CD4-positive, alpha-beta memory T cell (primary cell): ENCODE measurements at regions not wholly inside any gene's neighbourhood (a gene's known extent, or its start where the extent isn't known, plus 50 kb on each side); places are given as distances from the start of the nearest gene placed in this dataset.

ENCODE experiments used
- CTCF ChIA-PET: fragments of 350-600 bp; sonication (Branson Sonifier 250); formaldehyde crosslinking; loops from one replicate; lab custom pipeline; 2021; ENCODE audit warnings: inconsistent platforms; ENCODE audit not compliant: partially characterized antibody; lab: Charles Lee
- POLR2A ChIA-PET: fragments of 350-600 bp; sonication (Branson Sonifier 250); formaldehyde crosslinking; loops from one replicate; lab custom pipeline; 2021; ENCODE audit not compliant: partially characterized antibody; lab: Charles Lee
- DNase-seq, 5 donors: peaks; one replicate each; pipeline versions ENCODE4 v3.0.0 to v3.0.0-alpha.2; 2020 to 2022; ENCODE audit warnings: mixed read lengths in 1 of 5
- H3K27ac ChIP-seq: one replicate; pipeline ENCODE4 v1.7.0; 2013; ENCODE audit warnings: low read depth, low read length
- H3K27me3 ChIP-seq: 2 replicates; pipeline ENCODE4 v1.7.0; 2013; ENCODE audit warnings: mild to moderate bottlenecking, low read length, moderate library complexity; ENCODE audit not compliant: insufficient read depth
- H3K36me3 ChIP-seq: 2 replicates; pipeline ENCODE4 v1.7.0; 2013; ENCODE audit warnings: mild to moderate bottlenecking, low read length, moderate library complexity; ENCODE audit not compliant: insufficient read depth
- H3K4me1 ChIP-seq: 2 replicates; pipeline ENCODE4 v1.7.0; 2013; ENCODE audit warnings: mild to moderate bottlenecking, low read length, moderate library complexity; ENCODE audit not compliant: insufficient read depth
- H3K4me3 ChIP-seq, 2 donors: one replicate each; pipeline ENCODE4 v1.7.0; 2013; ENCODE audit warnings: low read length in 2 of 2, mild to moderate bottlenecking in 1 of 2
- H3K9me3 ChIP-seq, 2 donors: one replicate each; pipeline ENCODE4 v1.7.0; 2013; ENCODE audit warnings: low read length in 2 of 2, control low read depth in 1 of 2; ENCODE audit not compliant: control insufficient read depth in 1 of 2
- H3K27ac Mint-ChIP-seq, 7 donors: one replicate each; pipeline ENCODE4 v1.8.0; 2020 to 2021; ENCODE audit warnings: mixed read lengths in 7 of 7, mild to moderate bottlenecking in 6 of 7, inconsistent platforms in 3 of 7, moderate library complexity in 3 of 7
- H3K27me3 Mint-ChIP-seq, 2 donors: one replicate each; pipeline ENCODE4 v1.8.0; 2020 to 2021; ENCODE audit warnings: mixed read lengths in 2 of 2
- H3K36me3 Mint-ChIP-seq, 2 donors: one replicate each; pipeline ENCODE4 v1.8.0; 2020 to 2021; ENCODE audit warnings: mixed read lengths in 2 of 2, inconsistent platforms in 1 of 2, mild to moderate bottlenecking in 1 of 2
- H3K4me1 Mint-ChIP-seq, 4 donors: one replicate each; pipeline ENCODE4 v1.8.0; 2020 to 2021; ENCODE audit warnings: mixed read lengths in 4 of 4, mild to moderate bottlenecking in 1 of 4
- H3K4me3 Mint-ChIP-seq, 8 donors: one replicate each; pipeline ENCODE4 v1.8.0; 2020 to 2021; ENCODE audit warnings: mixed read lengths in 8 of 8, mild to moderate bottlenecking in 7 of 8, moderate library complexity in 6 of 8, inconsistent platforms in 3 of 8
- H3K9me3 Mint-ChIP-seq, 8 donors: one replicate each; pipeline ENCODE4 v1.8.0; 2020 to 2021; ENCODE audit warnings: mixed read lengths in 8 of 8, mild to moderate bottlenecking in 5 of 8, inconsistent platforms in 3 of 8, moderate library complexity in 1 of 8
- intact Hi-C: fragments of 100-400 bp; cut with micrococcal nuclease; formaldehyde crosslinking; loops from one replicate; pipeline ENCODE4 v1.15.1; 2023

GRCh38 chr4:163806653-163807052 lies 312.2 kb downstream of the TMA16 start:
- H3K9me3 Mint-ChIP-seq = peaks cover 0 to 3% (median 0%) of the 10 kb centered on the region in 8 donors
- no peak overlapping the region for H3K4me3 Mint-ChIP-seq
- no peak overlapping the region for H3K27ac Mint-ChIP-seq
- no peaks in the 10 kb centered on the region for H3K36me3 ChIP-seq
- no peaks in the 10 kb centered on the region for H3K36me3 Mint-ChIP-seq
- no peaks in the 10 kb centered on the region for H3K27me3 Mint-ChIP-seq
- no peaks in the 10 kb centered on the region for H3K4me1 Mint-ChIP-seq
- no peak overlapping the region for H3K4me3 ChIP-seq
- ChIA-PET POLR2A (no interaction called here), CTCF (no interaction called here)
- no peaks in the 10 kb centered on the region for H3K4me1 ChIP-seq
- H3K27ac ChIP-seq = no peak overlapping the region
- H3K27me3 ChIP-seq = no peaks in the 10 kb centered on the region
- DNase-seq = no peak
- intact Hi-C loops = no loop called here
- H3K9me3 ChIP-seq = no peaks in the 10 kb centered on the region

GRCh38 chr4:163808011-163808410 lies 313.5 kb downstream of the TMA16 start:
- Histone ChIP-seq H3K4me3 (no peak overlapping the region), H3K27ac (no peak overlapping the region), H3K36me3 (no peaks in the 10 kb centered on the region), H3K4me1 (no peaks in the 10 kb centered on the region), H3K9me3 (no peaks in the 10 kb centered on the region), H3K27me3 (no peaks in the 10 kb centered on the region)
- no peak overlapping the region for H3K27ac Mint-ChIP-seq
- intact Hi-C loops = no loop called here
- no peaks in the 10 kb centered on the region for H3K36me3 Mint-ChIP-seq
- no peaks in the 10 kb centered on the region for H3K27me3 Mint-ChIP-seq
- peaks cover 0 to 3% (median 0%) of the 10 kb centered on the region in 8 donors for H3K9me3 Mint-ChIP-seq
- ChIA-PET POLR2A (no interaction called here), CTCF (no interaction called here)
- no peaks in the 10 kb centered on the region for H3K4me1 Mint-ChIP-seq
- no peak overlapping the region for H3K4me3 Mint-ChIP-seq
- no peak for DNase-seq

- Mint-ChIP-seq H3K4me3 (no peak overlapping the region), H3K27ac (no peak overlapping the region), H3K9me3 (peaks cover 0 to 3% (median 0%) of the 10 kb centered on the region in 8 donors), H3K27me3 (no peaks in the 10 kb centered on the region), H3K4me1 (no peaks in the 10 kb centered on the region), H3K36me3 (no peaks in the 10 kb centered on the region)
- intact Hi-C loops = no loop called here
- ChIA-PET CTCF (interaction anchor here (0.7 kb wide), 1 partner anchor 12 kb away, joined by 4 read pairs; no protein-coding TSS in a partner anchor), POLR2A (no interaction called here)
- no peaks in the 10 kb centered on the region for H3K27me3 ChIP-seq
- no peak for DNase-seq
- H3K4me1 ChIP-seq = no peaks in the 10 kb centered on the region
- H3K4me3 ChIP-seq = no peak overlapping the region
- H3K36me3 ChIP-seq = no peaks in the 10 kb centered on the region
- no peak overlapping the region for H3K27ac ChIP-seq
- no peaks in the 10 kb centered on the region for H3K9me3 ChIP-seq
Observed at GRCh38 chr4:163810755-163811154, 316.3 kb downstream of the TMA16 start.

GRCh38 chr4:163815776-163816175 lies 321.3 kb downstream of the TMA16 start:
- H3K27ac ChIP-seq = no peak overlapping the region
- no peaks in the 10 kb centered on the region for H3K36me3 Mint-ChIP-seq
- no peaks in the 10 kb centered on the region for H3K4me1 Mint-ChIP-seq
- H3K27me3 Mint-ChIP-seq = no peaks in the 10 kb centered on the region
- peaks cover 0 to 3% (median 0%) of the 10 kb centered on the region in 8 donors for H3K9me3 Mint-ChIP-seq
- no peak overlapping the region for H3K4me3 ChIP-seq
- no peaks in the 10 kb centered on the region for H3K27me3 ChIP-seq
- no peaks in the 10 kb centered on the region for H3K36me3 ChIP-seq
- POLR2A ChIA-PET = no interaction called here
- no peaks in the 10 kb centered on the region for H3K9me3 ChIP-seq
- H3K4me3 Mint-ChIP-seq = no peak overlapping the region
- CTCF ChIA-PET = no interaction called here
- H3K27ac Mint-ChIP-seq = no peak overlapping the region
- H3K4me1 ChIP-seq = no peaks in the 10 kb centered on the region
- no peak for DNase-seq
- intact Hi-C loops = loop anchor here (1.0 kb wide), 1 partner anchor 197 kb away; no protein-coding TSS in a partner anchor

GRCh38 chr4:163816494-163816893 lies 322.0 kb downstream of the TMA16 start:
- intact Hi-C loops = loop anchor here (1.0 kb wide), 1 partner anchor 196 kb away; no protein-coding TSS in a partner anchor
- Histone ChIP-seq H3K4me1 (no peaks in the 10 kb centered on the region), H3K27me3 (no peaks in the 10 kb centered on the region), H3K4me3 (no peak overlapping the region), H3K36me3 (no peaks in the 10 kb centered on the region), H3K9me3 (no peaks in the 10 kb centered on the region), H3K27ac (no peak overlapping the region)
- no peaks in the 10 kb centered on the region for H3K9me3 Mint-ChIP-seq
- ChIA-PET POLR2A (no interaction called here), CTCF (no interaction called here)
- H3K27me3 Mint-ChIP-seq = no peaks in the 10 kb centered on the region
- no peak overlapping the region for H3K4me3 Mint-ChIP-seq
- no peaks in the 10 kb centered on the region for H3K4me1 Mint-ChIP-seq
- no peak for DNase-seq
- H3K27ac Mint-ChIP-seq = no peak overlapping the region
- no peaks in the 10 kb centered on the region for H3K36me3 Mint-ChIP-seq

- Mint-ChIP-seq H3K9me3 (no peaks in the 10 kb centered on the region), H3K27me3 (no peaks in the 10 kb centered on the region), H3K27ac (no peak overlapping the region), H3K36me3 (no peaks in the 10 kb centered on the region), H3K4me1 (no peaks in the 10 kb centered on the region), H3K4me3 (no peak overlapping the region)
- DNase-seq = no peak
- intact Hi-C loops = no loop called here
- CTCF ChIA-PET = no interaction called here
- Histone ChIP-seq H3K27ac (no peak overlapping the region), H3K27me3 (no peaks in the 10 kb centered on the region), H3K9me3 (no peaks in the 10 kb centered on the region), H3K36me3 (no peaks in the 10 kb centered on the region), H3K4me1 (no peaks in the 10 kb centered on the region), H3K4me3 (no peak overlapping the region)
- POLR2A ChIA-PET = no interaction called here
Observed at GRCh38 chr4:163818673-163819072, 324.2 kb downstream of the TMA16 start.

GRCh38 chr4:163833669-163834068 lies 339.2 kb downstream of the TMA16 start:
- CTCF ChIA-PET = no interaction called here

GRCh38 chr4:163846008-163846407 lies 351.5 kb downstream of the TMA16 start:
- Histone ChIP-seq H3K9me3 (no peaks in the 10 kb centered on the region), H3K36me3 (no peaks in the 10 kb centered on the region), H3K27ac (no peak overlapping the region), H3K27me3 (no peaks in the 10 kb centered on the region), H3K4me1 (no peaks in the 10 kb centered on the region), H3K4me3 (no peak overlapping the region)
- CTCF ChIA-PET = no interaction called here
- POLR2A ChIA-PET = no interaction called here
- H3K9me3 Mint-ChIP-seq = peaks cover 0 to 2% (median 0%) of the 10 kb centered on the region in 8 donors
- no peaks in the 10 kb centered on the region for H3K4me1 Mint-ChIP-seq
- H3K4me3 Mint-ChIP-seq = no peak overlapping the region
- H3K27me3 Mint-ChIP-seq = no peaks in the 10 kb centered on the region
- H3K27ac Mint-ChIP-seq = no peak overlapping the region
- intact Hi-C loops = no loop called here
- H3K36me3 Mint-ChIP-seq = no peaks in the 10 kb centered on the region
- DNase-seq = no peak

More at GRCh38 chr4:163833669-163834068, 339.2 kb downstream of the TMA16 start:
- Histone ChIP-seq H3K36me3 (no peaks in the 10 kb centered on the region), H3K27me3 (no peaks in the 10 kb centered on the region), H3K4me3 (no peak overlapping the region), H3K4me1 (no peaks in the 10 kb centered on the region), H3K27ac (no peak overlapping the region), H3K9me3 (no peaks in the 10 kb centered on the region)
- no peak for DNase-seq
- POLR2A ChIA-PET = no interaction called here
- Mint-ChIP-seq H3K27me3 (peaks cover 0 to 1% of the 10 kb centered on the region in 2 donors), H3K4me1 (no peaks in the 10 kb centered on the region), H3K4me3 (no peak overlapping the region), H3K27ac (no peak overlapping the region), H3K36me3 (no peaks in the 10 kb centered on the region), H3K9me3 (peaks cover 0 to 2% (median 0%) of the 10 kb centered on the region in 8 donors)
- intact Hi-C loops = no loop called here
